ENCODE measurements at regions not wholly inside any gene's neighbourhood (a gene's known extent, or its start where the extent isn't known, plus 50 kb on each side); places are given as distances from the start of the nearest gene placed in this dataset.

DNA sequence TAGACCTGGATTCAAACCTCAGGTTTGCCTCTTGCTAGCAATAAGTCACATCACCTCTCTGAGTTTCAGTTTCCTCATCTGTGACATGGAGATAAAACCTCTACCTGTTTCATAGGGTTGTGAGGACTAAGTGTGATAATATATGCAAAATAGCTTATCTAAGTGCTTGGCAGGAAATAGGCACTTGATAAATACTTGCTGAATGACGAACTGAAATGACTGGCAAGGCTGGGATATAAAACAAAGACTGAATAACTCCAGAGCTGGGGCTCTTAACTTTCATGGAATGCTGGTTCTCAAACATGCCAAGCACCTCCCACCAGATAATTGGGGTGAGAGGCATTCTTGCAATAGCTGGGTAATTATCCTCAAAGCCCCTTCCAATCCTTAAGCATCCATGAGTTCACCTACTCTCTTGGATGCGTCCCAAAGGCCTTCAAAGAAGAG lies 87.6 kb downstream of the ADRB2 start:
- no peak for DNase-seq

DNA sequence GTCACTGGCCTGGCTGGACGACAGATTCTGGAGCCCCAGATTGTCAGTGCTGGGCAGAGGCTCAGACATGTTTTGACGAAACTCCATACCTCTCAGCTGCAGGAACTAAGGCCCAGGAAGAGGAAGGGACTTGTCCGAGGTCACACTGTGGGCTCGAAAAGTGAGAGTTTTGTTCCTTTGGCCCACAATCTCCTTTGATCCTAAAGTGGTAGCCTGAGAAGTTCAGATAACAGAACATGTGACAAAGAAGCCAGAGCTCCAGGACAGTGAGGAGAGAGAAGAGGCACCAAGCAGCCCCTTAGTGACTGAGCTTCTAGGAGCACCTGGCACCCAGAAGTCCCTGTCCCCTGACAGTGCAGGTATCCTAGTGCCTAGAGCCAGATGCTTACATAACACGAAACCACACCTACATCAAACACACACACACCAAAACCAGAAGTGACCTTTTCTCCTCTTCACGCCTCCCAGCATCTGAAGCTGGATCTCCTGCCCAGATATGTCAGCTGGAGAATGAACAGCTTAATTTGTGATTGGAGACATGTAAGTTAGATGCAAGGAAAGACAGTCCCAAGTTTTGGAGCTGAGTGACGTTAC lies 88.9 kb downstream of the ADRB2 start:
- no peak for DNase-seq

- DNase-seq, result no peak
Observed at GRCh38 chr5:148920646-148921288, 94.4 kb downstream of the ADRB2 start.

GRCh38 chr5:148921350-148921749 lies 94.9 kb downstream of the ADRB2 start:
- DNase-seq, result no peak

- DNase-seq, result no peak
Observed at GRCh38 chr5:148922606-148923005, 96.2 kb downstream of the ADRB2 start.

DNA sequence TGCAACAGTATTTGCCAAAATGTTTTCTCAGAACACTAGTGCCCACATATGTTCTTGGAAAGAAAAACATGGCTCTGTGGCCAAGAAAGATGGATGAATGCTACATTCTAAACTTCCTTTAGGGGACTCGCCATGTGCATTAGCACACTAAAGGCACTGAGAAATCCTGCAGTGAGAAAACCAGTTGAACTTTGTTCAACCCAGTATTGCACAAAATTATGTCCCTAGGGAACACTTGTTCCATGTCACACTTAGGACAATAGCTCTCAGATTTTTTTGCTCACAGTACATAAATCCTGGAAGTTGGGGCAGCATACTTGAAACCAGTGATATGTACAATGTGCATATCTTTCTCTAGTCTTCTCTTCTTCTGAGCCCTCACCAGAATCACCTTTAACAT lies 96.6 kb downstream of the ADRB2 start:
- DNase-seq, result no peak

GRCh38 chr5:148924817-148925216 lies 98.4 kb downstream of the ADRB2 start:
- no peak for DNase-seq

DNA sequence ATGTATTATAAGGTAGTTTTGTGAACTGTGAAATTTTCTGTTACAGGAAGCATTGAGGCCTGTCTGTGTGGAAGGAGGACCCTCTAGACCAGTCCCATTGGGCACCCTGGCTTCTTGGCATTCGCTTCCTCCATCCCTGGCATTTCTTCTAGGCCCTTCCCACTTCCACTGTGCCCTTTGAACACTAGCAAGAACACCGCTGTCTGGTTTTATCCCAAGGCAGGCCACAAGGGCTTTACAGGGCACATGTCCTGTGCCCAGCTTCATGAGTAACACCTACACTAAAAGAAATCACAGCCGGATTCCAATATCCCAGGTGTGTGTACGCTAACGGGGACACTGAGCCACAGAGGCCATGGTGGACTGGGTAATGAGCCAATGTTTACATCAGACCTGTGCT lies 99.8 kb downstream of the ADRB2 start:
- DNase-seq, result no peak

- no peak for DNase-seq
Observed at GRCh38 chr5:148927307-148927946, 101.0 kb downstream of the ADRB2 start.

GRCh38 chr5:148928141-148928540 lies 101.7 kb downstream of the ADRB2 start:
- DNase-seq, result no peak

DNA sequence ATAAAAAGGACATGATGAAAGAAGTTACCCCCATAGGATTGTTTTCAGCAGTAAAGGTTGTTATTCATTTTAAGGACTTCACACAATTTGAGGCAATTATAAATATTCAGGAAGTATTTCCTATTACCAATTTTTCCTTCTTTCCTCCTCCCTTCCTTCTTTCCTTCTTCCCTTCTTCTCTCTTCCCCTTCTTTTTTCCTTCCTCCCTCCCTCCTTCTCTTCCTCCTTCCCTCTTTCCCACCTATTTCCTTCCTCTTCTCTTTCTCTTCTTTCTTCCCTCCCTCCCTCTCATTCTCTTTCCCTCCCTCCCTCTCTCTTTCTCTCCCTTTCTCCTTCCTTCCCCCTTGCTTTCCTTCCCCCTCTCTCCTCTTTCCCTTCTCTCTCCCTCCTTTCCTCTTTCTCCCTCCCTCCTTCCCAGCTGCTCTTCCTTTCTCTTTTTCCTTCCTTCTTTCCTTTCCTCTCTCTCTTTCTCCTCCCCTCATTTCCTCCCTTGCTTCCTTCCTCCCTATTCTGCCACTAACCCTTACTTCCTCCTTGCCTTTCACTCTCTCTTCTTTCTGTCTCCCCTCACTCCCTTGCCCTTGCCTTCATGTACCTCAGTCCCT lies 105.1 kb downstream of the ADRB2 start:
- DNase-seq, result no peak

GRCh38 chr5:148932355-148932935 lies 106.0 kb downstream of the ADRB2 start:
- no peak for DNase-seq

DNA sequence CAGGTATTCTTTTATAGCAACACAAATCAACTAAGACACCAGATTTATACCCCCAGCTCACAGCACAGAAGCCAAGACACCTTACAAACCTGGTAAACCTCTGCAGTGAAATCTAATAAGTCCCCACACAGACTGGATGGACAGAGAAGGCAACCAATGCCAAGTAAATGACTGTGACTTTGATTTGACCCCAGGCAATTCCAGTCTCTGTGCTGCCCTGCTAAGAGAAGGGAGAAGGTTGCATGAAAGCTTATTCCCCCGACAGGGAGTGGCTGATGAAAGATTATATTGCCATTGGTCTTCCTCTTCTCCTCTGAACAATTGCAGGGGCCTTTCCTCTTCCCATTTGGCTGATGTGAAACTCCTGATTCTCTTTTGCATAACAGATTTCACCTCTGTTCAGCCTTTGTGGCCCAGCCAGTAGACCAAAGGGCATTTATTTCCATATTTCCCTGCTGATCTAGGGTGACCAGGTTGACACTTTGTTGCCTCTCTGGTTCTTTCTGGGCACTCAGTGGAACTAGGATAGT lies 107.6 kb downstream of the ADRB2 start:
- DNase-seq, result no peak

DNA sequence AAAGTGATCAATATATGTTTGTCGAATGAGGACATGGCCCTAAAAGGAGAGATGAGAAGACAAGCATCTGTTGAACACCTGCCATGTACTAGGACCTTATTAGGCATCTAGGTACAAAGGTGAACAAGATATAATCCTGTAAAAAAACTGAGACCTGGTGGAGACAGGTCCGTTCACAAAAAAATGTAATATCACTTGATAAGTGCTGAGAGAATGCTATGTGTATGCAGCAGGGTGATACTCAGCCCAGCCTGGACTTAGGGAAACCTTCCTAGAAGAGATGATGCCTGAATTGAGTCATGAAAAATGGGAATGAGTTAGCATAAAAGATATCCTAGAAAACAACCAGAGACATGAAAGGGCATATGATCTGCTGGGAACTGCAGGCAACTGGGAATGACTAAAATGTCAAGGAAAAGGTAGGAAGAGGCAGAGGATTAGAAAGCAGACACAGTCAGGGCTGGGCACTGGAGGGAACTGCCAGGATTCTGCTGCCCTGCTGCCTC lies 108.5 kb downstream of the ADRB2 start:
- DNase-seq, result no peak

DNA sequence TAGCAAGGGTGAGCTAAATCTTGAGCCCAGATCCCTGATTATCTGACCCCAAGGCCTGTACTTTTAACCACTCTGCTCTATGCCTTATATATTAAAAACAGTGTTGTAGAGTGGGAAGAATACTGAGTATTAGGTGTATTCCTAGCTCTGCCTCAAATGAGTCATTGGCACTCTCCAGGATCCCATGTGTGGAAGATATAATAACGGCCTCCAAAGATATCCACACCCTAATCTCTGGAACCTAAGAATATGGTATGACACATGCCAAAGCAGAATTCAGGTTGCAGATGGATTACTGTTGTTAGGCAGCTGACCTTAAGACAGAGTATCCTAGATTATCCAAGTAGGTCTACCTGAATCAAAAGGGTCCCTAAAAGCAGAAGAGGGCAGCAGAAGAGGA lies 110.8 kb downstream of the ADRB2 start:
- DNase-seq, result no peak

GRCh38 chr5:148937830-148938521 lies 111.6 kb downstream of the ADRB2 start:
- DNase-seq, result no peak

GRCh38 chr5:148938522-148938882 lies 112.1 kb downstream of the ADRB2 start:
- no peak for DNase-seq

- DNase-seq, result no peak
Observed at GRCh38 chr5:148939676-148940075, 113.3 kb downstream of the ADRB2 start.

- DNase-seq, result no peak
Observed at GRCh38 chr5:148941810-148942209, 115.4 kb downstream of the ADRB2 start.

DNA sequence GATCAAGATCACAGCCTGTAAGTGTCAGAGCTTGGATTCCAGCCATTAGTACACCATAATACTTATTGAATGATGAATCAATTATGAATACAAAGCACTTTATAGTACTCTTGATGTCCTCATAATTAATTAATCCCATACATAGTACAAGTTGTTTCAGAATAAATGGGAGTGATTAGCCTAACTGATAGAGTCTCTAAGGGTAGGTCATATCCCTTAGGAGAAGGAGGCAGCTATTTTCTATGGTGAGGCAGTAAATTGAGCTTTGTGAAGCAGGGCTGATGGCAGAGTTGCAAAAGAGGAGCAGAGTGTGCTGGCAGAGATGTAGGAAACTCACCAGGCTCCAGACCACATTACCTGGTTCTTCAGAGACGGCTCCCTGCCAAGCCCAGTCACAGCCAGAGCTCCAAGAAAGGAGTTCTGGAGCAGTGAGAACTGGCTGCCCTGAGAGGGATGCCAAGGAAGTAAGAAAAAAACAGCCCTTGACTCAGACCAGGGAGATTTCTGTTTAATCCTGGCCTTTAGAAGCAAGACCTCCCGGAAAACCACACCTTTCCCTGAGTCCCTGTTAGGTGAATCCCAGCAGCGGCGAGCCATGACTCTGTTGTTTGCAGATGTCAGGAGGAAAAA lies 112.9 kb downstream of the SH3TC2 start:
- DNase-seq, result no peak

DNA sequence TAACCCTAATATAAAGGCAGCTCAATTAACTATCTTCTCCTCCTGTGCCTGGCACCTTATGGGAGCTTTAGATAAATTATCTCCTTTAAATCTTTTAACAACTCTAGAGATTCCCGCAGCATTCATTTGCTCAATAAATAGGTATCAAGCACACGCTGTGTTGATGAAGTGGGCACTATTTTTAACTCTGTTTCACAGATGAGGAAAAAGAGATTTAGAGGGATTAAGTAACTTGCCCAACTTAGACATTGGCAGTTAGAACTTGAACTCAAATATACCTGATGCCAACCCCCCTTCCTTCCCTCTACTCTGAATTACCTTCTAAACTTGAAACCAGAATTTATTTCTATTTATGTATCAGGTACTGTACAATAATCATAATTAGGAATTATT lies 112.4 kb downstream of the SH3TC2 start:
- DNase-seq, result no peak

GRCh38 chr5:148950892-148951291 lies 112.0 kb downstream of the SH3TC2 start:
- DNase-seq, result no peak
